ENCODE measurements at regions not wholly inside any gene's neighbourhood (a gene's known extent, or its start where the extent isn't known, plus 50 kb on each side); places are given as distances from the start of the nearest gene placed in this dataset.

DNA sequence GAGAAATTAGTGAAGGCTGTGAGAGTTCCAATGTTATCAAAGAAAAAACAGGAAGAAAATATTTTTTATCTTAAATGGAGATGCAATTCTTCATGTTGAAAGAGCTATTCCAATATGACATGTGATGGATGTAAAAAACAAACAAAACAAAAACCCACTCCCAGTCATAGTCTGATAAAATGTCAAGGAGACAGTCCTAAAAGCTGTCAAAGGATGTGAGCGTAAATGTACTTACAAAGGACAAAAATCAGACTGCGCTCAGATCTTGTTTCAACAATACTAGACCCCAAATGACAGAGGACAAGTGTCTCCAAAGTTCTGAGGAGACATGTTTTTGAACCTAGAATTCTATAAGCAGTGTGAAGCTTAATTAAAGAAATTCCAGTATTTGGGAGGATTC, 265.8 kb downstream of the PLPP3 start:
- TF ChIP-seq, protein P1, sequence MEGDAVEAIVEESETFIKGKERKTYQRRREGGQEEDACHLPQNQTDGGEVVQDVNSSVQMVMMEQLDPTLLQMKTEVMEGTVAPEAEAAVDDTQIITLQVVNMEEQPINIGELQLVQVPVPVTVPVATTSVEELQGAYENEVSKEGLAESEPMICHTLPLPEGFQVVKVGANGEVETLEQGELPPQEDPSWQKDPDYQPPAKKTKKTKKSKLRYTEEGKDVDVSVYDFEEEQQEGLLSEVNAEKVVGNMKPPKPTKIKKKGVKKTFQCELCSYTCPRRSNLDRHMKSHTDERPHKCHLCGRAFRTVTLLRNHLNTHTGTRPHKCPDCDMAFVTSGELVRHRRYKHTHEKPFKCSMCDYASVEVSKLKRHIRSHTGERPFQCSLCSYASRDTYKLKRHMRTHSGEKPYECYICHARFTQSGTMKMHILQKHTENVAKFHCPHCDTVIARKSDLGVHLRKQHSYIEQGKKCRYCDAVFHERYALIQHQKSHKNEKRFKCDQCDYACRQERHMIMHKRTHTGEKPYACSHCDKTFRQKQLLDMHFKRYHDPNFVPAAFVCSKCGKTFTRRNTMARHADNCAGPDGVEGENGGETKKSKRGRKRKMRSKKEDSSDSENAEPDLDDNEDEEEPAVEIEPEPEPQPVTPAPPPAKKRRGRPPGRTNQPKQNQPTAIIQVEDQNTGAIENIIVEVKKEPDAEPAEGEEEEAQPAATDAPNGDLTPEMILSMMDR (IDR thresholded peaks at IDR 0.05; ENCODE audit: low read length) = no peak
- TF ChIP-seq EZH2 (IDR thresholded peaks at IDR 0.05; ENCODE audit: borderline replicate concordance, low read length) = no peak
